ENCODE measurements at regions not wholly inside any gene's neighbourhood (a gene's known extent, or its start where the extent isn't known, plus 50 kb on each side); places are given as distances from the start of the nearest gene placed in this dataset.

DNA sequence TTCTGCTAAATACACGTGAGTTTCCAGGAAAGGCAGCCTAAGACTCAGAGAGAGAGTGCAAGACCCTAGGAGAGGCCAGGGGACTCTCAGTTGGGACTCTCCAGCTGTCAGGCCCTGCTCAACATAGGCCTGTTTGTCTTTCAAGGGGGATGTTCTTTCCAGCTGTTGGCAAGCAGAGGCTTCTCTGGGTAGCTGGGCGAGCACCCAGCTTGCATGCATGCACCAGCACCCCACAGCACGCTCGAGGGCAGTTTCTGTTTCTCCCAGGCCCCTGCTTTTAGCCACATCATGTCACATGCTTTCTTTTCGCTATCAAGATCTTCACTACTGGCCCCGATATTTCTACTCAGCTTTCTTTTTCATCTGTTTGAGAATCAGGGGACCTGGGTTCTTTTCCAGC lies 479.3 kb upstream of the HS6ST1 start:
- H3K27ac ChIP-seq (ENCODE audit: insufficient read depth, low read length, poor library complexity, severe bottlenecking), result no peak overlapping the region
- no peaks in the 10 kb centered on the region for H3K27me3 ChIP-seq (replicated peaks; ENCODE audit: control insufficient read depth, insufficient read depth, low read length, poor library complexity, severe bottlenecking)
- H3K36me3 ChIP-seq (ENCODE audit: control insufficient read depth, insufficient read depth, low read length), result no peaks in the 10 kb centered on the region
- DNase-seq, result no peak
- no peak overlapping the region for H3K4me3 ChIP-seq (ENCODE audit: insufficient read depth, low read depth, low read length, poor library complexity, severe bottlenecking)
- H3K4me1 ChIP-seq (ENCODE audit: control insufficient read depth, insufficient read depth, low read length, poor library complexity, severe bottlenecking), result no peaks in the 10 kb centered on the region
- H3K9me3 ChIP-seq (ENCODE audit: control insufficient read depth, low read length), result no peaks in the 10 kb centered on the region

DNA sequence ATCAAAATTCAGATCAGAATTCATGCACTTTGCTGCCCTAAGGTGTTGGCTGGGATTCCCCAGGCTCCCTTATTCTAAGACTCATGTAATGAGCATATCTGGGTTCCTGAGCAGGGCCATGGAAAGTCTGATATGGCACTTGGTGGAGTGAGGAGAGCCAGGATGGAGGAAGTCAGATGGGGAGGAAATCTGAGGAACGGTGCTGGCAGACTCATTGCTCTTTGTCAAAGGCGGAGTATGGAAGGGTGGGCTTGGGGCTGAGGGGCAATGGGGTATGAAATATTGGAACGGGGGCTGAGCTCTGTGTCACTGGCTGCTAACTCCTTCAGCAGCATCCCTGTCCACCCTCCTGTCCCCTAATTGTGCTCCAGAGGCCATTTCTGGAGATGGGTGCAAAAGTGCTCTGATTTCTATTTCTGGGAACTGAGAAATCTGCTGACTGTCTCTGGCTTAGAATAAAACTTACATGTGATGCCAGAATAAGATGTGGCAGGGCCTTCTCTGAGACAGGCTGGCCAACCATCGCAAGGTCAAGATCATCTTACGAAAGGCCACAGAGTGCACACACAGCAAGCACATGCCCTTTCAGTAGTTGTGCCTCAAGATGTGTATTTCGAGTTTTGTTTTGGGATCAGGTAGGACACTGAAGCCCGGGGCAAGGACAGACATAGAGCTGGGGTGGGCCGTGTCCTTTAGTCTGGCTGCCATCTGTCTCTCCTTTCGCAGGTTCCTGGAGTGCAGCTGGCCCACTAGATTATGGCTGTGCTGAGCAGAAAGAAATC lies 480.0 kb upstream of the HS6ST1 start:
- H3K27me3 ChIP-seq (replicated peaks; ENCODE audit: control insufficient read depth, insufficient read depth, low read length, poor library complexity, severe bottlenecking), result no peaks in the 10 kb centered on the region
- no peaks in the 10 kb centered on the region for H3K9me3 ChIP-seq (ENCODE audit: control insufficient read depth, low read length)
- H3K36me3 ChIP-seq (ENCODE audit: control insufficient read depth, insufficient read depth, low read length), result no peaks in the 10 kb centered on the region
- no peak overlapping the region for H3K27ac ChIP-seq (ENCODE audit: insufficient read depth, low read length, poor library complexity, severe bottlenecking)
- no peak overlapping the region for H3K4me3 ChIP-seq (ENCODE audit: insufficient read depth, low read depth, low read length, poor library complexity, severe bottlenecking)
- DNase-seq, result no peak
- no peaks in the 10 kb centered on the region for H3K4me1 ChIP-seq (ENCODE audit: control insufficient read depth, insufficient read depth, low read length, poor library complexity, severe bottlenecking)

DNA sequence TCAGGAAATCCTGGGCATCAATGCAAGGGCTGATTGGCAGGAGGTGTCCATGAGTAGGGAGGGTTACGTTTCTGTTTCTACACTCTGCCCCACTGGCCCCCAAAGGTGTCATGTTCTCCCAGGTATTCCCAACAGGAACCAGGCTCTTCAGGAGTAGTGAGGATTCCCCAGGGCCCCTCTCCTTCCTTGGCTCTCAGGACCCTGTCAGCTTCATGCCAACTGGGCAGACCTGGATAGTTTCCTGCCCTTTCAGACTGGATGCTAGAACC lies 480.6 kb upstream of the HS6ST1 start:
- no peaks in the 10 kb centered on the region for H3K4me1 ChIP-seq (ENCODE audit: control insufficient read depth, insufficient read depth, low read length, poor library complexity, severe bottlenecking)
- no peaks in the 10 kb centered on the region for H3K9me3 ChIP-seq (ENCODE audit: control insufficient read depth, low read length)
- H3K27ac ChIP-seq (ENCODE audit: insufficient read depth, low read length, poor library complexity, severe bottlenecking), result no peak overlapping the region
- DNase-seq, result no peak
- no peaks in the 10 kb centered on the region for H3K27me3 ChIP-seq (replicated peaks; ENCODE audit: control insufficient read depth, insufficient read depth, low read length, poor library complexity, severe bottlenecking)
- no peak overlapping the region for H3K4me3 ChIP-seq (ENCODE audit: insufficient read depth, low read depth, low read length, poor library complexity, severe bottlenecking)
- H3K36me3 ChIP-seq (ENCODE audit: control insufficient read depth, insufficient read depth, low read length), result no peaks in the 10 kb centered on the region

- no peak for DNase-seq
- Histone ChIP-seq H3K9me3 (ENCODE audit: control insufficient read depth, low read length) (no peaks in the 10 kb centered on the region), H3K36me3 (ENCODE audit: control insufficient read depth, insufficient read depth, low read length) (no peaks in the 10 kb centered on the region), H3K27me3 (replicated peaks; ENCODE audit: control insufficient read depth, insufficient read depth, low read length, poor library complexity, severe bottlenecking) (no peaks in the 10 kb centered on the region), H3K4me1 (ENCODE audit: control insufficient read depth, insufficient read depth, low read length, poor library complexity, severe bottlenecking) (no peaks in the 10 kb centered on the region), H3K4me3 (ENCODE audit: insufficient read depth, low read depth, low read length, poor library complexity, severe bottlenecking) (no peak overlapping the region), H3K27ac (ENCODE audit: insufficient read depth, low read length, poor library complexity, severe bottlenecking) (no peak overlapping the region)
Measured at GRCh38 chr2:128799730-128800129, 481.1 kb upstream of the HS6ST1 start.

DNA sequence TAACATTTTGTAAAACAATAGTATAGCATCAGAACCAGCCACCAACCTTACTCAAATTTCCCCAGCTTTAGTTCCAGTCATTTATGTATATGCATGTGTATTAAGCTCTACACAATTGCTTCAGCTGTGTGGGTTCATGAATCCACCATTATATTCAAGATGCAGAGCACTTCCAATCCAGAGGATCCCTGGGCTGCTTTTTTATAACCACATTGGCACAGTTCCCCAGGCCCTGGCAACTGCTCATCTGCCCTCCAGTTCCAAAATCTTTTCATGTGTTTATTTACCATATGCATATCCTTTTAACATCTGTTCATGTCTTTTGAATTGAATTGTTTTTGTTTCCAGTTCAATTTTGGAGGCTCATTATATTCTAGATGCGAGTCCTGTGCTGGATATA lies 482.9 kb upstream of the HS6ST1 start:
- Histone ChIP-seq H3K4me1 (ENCODE audit: control insufficient read depth, insufficient read depth, low read length, poor library complexity, severe bottlenecking) (no peaks in the 10 kb centered on the region), H3K36me3 (ENCODE audit: control insufficient read depth, insufficient read depth, low read length) (no peaks in the 10 kb centered on the region), H3K27me3 (replicated peaks; ENCODE audit: control insufficient read depth, insufficient read depth, low read length, poor library complexity, severe bottlenecking) (no peaks in the 10 kb centered on the region), H3K9me3 (ENCODE audit: control insufficient read depth, low read length) (no peaks in the 10 kb centered on the region), H3K4me3 (ENCODE audit: insufficient read depth, low read depth, low read length, poor library complexity, severe bottlenecking) (no peak overlapping the region), H3K27ac (ENCODE audit: insufficient read depth, low read length, poor library complexity, severe bottlenecking) (no peak overlapping the region)
- no peak for DNase-seq

DNA sequence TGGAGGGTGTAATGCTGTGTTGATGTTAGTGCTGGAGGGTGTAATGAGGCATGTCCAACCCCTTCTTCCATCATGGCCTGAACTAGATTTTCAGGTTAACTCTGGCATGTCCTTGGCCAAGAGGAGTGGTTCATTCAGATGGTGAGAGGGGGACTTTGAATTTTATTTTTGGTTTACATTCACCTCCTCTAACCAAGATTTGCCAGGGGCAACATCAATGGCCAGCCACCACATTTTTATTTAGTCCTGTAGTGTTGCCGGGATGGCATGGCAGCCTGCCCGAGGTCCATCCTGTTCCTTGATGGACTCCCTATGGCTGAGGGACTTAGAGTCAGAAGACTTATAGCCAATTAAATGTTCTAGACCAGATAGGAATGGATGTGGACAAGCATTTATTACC lies 484.6 kb upstream of the HS6ST1 start:
- Histone ChIP-seq H3K9me3 (ENCODE audit: control insufficient read depth, low read length) (no peaks in the 10 kb centered on the region), H3K27ac (ENCODE audit: insufficient read depth, low read length, poor library complexity, severe bottlenecking) (no peak overlapping the region), H3K36me3 (ENCODE audit: control insufficient read depth, insufficient read depth, low read length) (no peaks in the 10 kb centered on the region), H3K4me3 (ENCODE audit: insufficient read depth, low read depth, low read length, poor library complexity, severe bottlenecking) (no peak overlapping the region), H3K27me3 (replicated peaks; ENCODE audit: control insufficient read depth, insufficient read depth, low read length, poor library complexity, severe bottlenecking) (no peaks in the 10 kb centered on the region), H3K4me1 (ENCODE audit: control insufficient read depth, insufficient read depth, low read length, poor library complexity, severe bottlenecking) (no peaks in the 10 kb centered on the region)
- DNase-seq, result no peak

DNA sequence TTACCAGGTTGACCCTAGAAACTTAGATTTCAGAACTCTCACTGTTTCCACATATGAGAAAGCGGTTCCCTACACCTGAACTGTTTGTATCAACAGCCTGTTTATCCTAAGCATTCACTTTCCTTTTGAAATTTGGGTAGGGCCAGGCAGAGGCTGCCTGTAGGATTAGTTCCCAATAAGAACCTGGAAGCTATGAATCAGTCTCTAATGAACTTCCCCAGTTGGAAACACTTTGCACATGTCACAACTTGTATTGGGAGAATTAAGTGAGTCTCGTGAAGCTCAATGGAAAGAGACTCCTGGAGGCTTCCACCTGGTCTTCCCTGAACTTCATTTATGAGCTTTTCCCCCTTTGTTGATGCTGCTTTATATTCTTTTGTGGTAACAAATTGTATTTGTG lies 486.6 kb upstream of the HS6ST1 start:
- Histone ChIP-seq H3K4me3 (ENCODE audit: insufficient read depth, low read depth, low read length, poor library complexity, severe bottlenecking) (no peak overlapping the region), H3K4me1 (ENCODE audit: control insufficient read depth, insufficient read depth, low read length, poor library complexity, severe bottlenecking) (no peaks in the 10 kb centered on the region), H3K36me3 (ENCODE audit: control insufficient read depth, insufficient read depth, low read length) (no peaks in the 10 kb centered on the region), H3K27ac (ENCODE audit: insufficient read depth, low read length, poor library complexity, severe bottlenecking) (no peak overlapping the region), H3K9me3 (ENCODE audit: control insufficient read depth, low read length) (no peaks in the 10 kb centered on the region), H3K27me3 (replicated peaks; ENCODE audit: control insufficient read depth, insufficient read depth, low read length, poor library complexity, severe bottlenecking) (no peaks in the 10 kb centered on the region)
- no peak for DNase-seq

- Histone ChIP-seq H3K36me3 (ENCODE audit: control insufficient read depth, insufficient read depth, low read length) (no peaks in the 10 kb centered on the region), H3K27me3 (replicated peaks; ENCODE audit: control insufficient read depth, insufficient read depth, low read length, poor library complexity, severe bottlenecking) (no peaks in the 10 kb centered on the region), H3K4me3 (ENCODE audit: insufficient read depth, low read depth, low read length, poor library complexity, severe bottlenecking) (no peak overlapping the region), H3K9me3 (ENCODE audit: control insufficient read depth, low read length) (no peaks in the 10 kb centered on the region), H3K4me1 (ENCODE audit: control insufficient read depth, insufficient read depth, low read length, poor library complexity, severe bottlenecking) (no peaks in the 10 kb centered on the region), H3K27ac (ENCODE audit: insufficient read depth, low read length, poor library complexity, severe bottlenecking) (no peak overlapping the region)
- no peak for DNase-seq
Measured at GRCh38 chr2:128805918-128806317, 487.2 kb upstream of the HS6ST1 start.

GRCh38 chr2:128807317-128807716 lies 488.6 kb upstream of the HS6ST1 start:
- DNase-seq, result no peak
- Histone ChIP-seq H3K27ac (ENCODE audit: insufficient read depth, low read length, poor library complexity, severe bottlenecking) (no peak overlapping the region), H3K4me1 (ENCODE audit: control insufficient read depth, insufficient read depth, low read length, poor library complexity, severe bottlenecking) (no peaks in the 10 kb centered on the region), H3K4me3 (ENCODE audit: insufficient read depth, low read depth, low read length, poor library complexity, severe bottlenecking) (no peak overlapping the region), H3K27me3 (replicated peaks; ENCODE audit: control insufficient read depth, insufficient read depth, low read length, poor library complexity, severe bottlenecking) (no peaks in the 10 kb centered on the region), H3K9me3 (ENCODE audit: control insufficient read depth, low read length) (no peaks in the 10 kb centered on the region), H3K36me3 (ENCODE audit: control insufficient read depth, insufficient read depth, low read length) (no peaks in the 10 kb centered on the region)

DNA sequence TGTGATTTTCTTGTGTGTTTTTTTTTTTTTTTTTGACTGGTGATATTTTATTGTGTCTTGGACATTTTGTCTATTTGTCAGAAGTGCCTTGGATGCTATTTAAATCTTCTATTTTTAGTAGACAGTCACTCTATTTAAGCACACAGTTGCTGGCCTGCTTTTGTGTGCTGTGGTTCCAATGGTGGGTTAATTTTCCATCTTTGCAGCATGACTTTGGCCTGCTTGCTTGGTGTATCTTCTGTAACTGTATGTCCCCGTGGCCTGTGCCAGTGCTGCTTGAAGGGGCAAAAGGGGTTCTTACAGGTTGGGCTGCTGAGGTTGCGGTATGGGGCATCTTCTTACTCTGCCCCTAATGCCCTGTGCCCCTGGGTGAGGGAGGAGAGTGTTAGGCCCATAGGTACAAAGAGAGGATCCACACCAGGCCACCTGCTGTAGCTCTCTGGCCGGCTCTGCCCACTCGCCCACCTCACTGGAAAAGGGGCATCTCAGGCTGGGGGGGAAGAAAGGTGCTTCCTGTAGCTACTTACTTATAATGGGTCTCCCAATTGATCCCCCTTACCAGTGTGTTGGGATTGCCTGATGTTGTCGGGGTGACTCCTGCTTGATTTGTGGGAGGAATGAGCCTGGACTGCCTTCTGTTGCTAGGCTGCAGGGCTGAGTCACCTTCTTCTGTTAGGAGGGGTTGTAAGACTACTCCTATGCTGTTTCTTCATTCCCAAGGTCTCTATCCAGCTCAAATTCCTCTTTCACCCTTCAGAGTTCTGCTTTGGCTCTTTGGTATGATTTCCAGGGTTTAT lies 490.0 kb upstream of the HS6ST1 start:
- no peak overlapping the region for H3K27ac ChIP-seq (ENCODE audit: insufficient read depth, low read length, poor library complexity, severe bottlenecking)
- H3K4me1 ChIP-seq (ENCODE audit: control insufficient read depth, insufficient read depth, low read length, poor library complexity, severe bottlenecking), result no peaks in the 10 kb centered on the region
- H3K27me3 ChIP-seq (replicated peaks; ENCODE audit: control insufficient read depth, insufficient read depth, low read length, poor library complexity, severe bottlenecking), result no peaks in the 10 kb centered on the region
- no peaks in the 10 kb centered on the region for H3K9me3 ChIP-seq (ENCODE audit: control insufficient read depth, low read length)
- DNase-seq, result no peak
- no peaks in the 10 kb centered on the region for H3K36me3 ChIP-seq (ENCODE audit: control insufficient read depth, insufficient read depth, low read length)
- no peak overlapping the region for H3K4me3 ChIP-seq (ENCODE audit: insufficient read depth, low read depth, low read length, poor library complexity, severe bottlenecking)
